ENCODE measurements at regions not wholly inside any gene's neighbourhood (a gene's known extent, or its start where the extent isn't known, plus 50 kb on each side); places are given as distances from the start of the nearest gene placed in this dataset.

DNA sequence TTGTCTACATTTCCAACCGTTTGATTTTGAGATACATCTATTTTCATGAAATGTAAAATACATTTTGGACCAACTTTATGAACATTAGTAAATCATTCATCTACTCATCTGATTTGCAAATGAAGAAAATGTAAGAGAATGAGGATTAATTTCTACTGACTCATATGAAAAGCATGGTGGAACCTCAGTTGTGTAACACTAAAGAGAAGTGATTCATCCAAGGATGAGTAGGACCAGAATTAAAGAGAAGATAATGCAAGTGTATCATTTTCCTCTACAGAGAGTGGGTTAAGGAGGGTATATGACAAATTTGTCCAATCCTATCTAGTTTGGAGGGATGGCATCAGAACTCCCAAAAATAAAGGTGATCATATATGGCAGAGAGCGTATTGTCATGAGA, 1967.6 kb downstream of the MRPL39 start:
- H3K27me3 ChIP-seq (ENCODE audit: control insufficient read depth, insufficient read depth) = no peaks in the 10 kb centered on the region
- ATAC-seq (no peak), DNase-seq (no peak)
- WGBS = 71% methylated on average over 2 of the region's 2 CpGs
- H3K4me1 ChIP-seq (ENCODE audit: control insufficient read depth, insufficient read depth, low read length) = no peaks in the 10 kb centered on the region
- intact Hi-C loops (cut with DNase I) = no loop called here
- H3K27ac ChIP-seq (ENCODE audit: low read length) = no peak overlapping the region
- H3K4me3 ChIP-seq (ENCODE audit: low read length) = no peak overlapping the region
- no peaks in the 10 kb centered on the region for H3K9me3 ChIP-seq (ENCODE audit: control insufficient read depth, low read length)

DNA sequence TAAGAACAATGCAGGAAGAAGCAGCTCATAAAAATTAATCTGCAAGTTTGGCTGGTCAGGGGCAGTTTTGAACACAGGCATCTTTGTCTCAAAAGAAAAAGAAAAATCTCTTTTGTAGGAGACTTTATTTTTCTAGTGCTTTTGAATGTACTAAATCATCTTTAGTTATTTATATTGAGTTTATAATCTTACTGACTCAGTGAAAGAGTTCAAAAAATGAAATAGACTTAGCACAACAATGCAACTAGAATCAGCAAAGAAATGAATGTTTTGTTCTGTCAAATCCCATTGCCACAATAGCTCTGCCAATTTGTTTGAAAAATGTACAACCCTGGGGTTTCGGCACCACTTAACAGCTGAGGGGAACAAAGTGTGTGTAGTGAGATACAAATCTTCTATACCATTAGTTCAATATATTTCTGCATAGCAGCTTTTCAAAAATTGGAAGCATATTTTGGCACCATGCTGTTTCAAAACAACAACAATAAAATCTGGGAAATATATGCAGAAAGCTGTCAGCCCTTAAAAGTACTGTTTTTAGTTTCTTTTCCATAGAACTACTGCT, 1969.1 kb downstream of the MRPL39 start:
- intact Hi-C loops (cut with DNase I) = no loop called here
- no peaks in the 10 kb centered on the region for H3K4me1 ChIP-seq (ENCODE audit: control insufficient read depth, insufficient read depth, low read length)
- DNase-seq (no peak), ATAC-seq (no peak)
- H3K27ac ChIP-seq (ENCODE audit: low read length) = no peak overlapping the region
- H3K4me3 ChIP-seq (ENCODE audit: low read length) = no peak overlapping the region
- H3K9me3 ChIP-seq (ENCODE audit: control insufficient read depth, low read length) = no peaks in the 10 kb centered on the region
- H3K27me3 ChIP-seq (ENCODE audit: control insufficient read depth, insufficient read depth) = no peaks in the 10 kb centered on the region
- 86% methylated on average over 1 of the region's 1 CpG for WGBS

DNA sequence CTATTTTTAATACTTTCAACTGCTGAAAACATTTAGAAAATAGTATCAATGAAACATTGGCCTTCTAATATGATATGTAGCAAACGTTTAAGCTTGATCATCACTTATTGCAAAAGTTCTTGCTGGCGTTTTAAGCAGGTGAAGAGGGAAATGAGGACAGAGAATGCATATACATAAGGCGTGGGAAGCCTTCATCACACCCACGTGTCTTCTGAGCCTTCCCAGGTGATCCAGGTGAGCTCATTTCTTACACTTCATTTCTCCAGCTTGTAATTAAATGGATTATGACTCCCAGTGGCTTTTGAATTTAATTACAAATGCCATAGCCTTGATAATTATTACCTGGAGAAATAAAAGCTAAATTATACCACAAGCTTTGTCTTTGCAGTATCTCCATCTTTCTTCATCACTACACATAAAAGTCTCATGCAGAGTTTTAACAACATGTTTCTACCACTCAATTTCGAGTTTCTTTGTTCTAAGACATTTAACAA, 1973.8 kb downstream of the MRPL39 start:
- WGBS = 55% methylated on average over 5 of the region's 5 CpGs
- H3K27ac ChIP-seq (ENCODE audit: low read length) = no peak overlapping the region
- DNase-seq = no peak
- no peak for ATAC-seq
- H3K9me3 ChIP-seq (ENCODE audit: control insufficient read depth, low read length) = no peaks in the 10 kb centered on the region
- no peaks in the 10 kb centered on the region for H3K4me1 ChIP-seq (ENCODE audit: control insufficient read depth, insufficient read depth, low read length)
- intact Hi-C loops (cut with DNase I) = no loop called here
- H3K4me3 ChIP-seq (ENCODE audit: low read length) = no peak overlapping the region
- H3K27me3 ChIP-seq (ENCODE audit: control insufficient read depth, insufficient read depth) = no peaks in the 10 kb centered on the region

DNA sequence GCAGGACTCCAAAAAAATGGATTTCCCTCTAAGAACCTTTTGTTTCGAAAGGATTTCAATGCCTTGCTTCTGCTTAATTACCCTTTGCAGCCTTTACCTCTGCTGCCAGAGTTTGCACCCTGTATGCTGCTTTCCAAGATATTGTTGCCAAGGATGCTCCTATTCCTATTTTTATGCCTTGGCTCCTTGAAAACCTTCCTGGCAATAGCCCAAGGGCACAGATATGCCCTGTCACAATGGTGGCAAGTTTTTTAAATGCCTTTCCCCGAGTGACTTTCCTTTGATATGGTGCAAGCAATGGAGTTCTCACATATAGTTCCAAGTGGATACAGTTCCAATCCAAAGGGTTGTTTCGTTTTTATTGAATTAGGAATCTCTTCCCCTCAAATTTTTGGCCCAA, 1983.0 kb downstream of the MRPL39 start:
- no peak overlapping the region for H3K4me3 ChIP-seq (ENCODE audit: low read length)
- WGBS = 42% methylated on average over 3 of the region's 3 CpGs
- intact Hi-C loops (cut with DNase I) = no loop called here
- no peaks in the 10 kb centered on the region for H3K9me3 ChIP-seq (ENCODE audit: control insufficient read depth, low read length)
- no peaks in the 10 kb centered on the region for H3K4me1 ChIP-seq (ENCODE audit: control insufficient read depth, insufficient read depth, low read length)
- ATAC-seq (peak; percentile 57 to 80), DNase-seq (no peak)
- no peak overlapping the region for H3K27ac ChIP-seq (ENCODE audit: low read length)
- no peaks in the 10 kb centered on the region for H3K27me3 ChIP-seq (ENCODE audit: control insufficient read depth, insufficient read depth)

DNA sequence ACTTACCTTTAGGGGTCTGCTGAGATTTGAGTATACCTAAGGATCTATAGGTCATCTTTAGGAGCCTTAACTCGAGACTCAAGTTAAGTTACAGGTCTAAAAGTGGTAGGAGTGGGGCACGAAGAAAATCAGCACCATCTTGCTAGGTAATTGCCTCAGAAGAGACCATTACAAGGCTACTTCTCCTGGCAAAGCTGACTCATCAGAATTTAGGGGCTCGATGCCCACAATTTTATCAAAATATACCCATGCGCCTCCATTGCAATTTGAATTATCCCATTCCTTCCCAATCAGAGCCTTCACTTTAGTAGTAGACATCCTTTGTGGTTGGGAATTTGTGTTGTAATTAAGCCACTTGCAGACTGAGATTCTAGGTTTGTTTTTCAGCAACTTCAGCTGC, 1994.3 kb downstream of the MRPL39 start:
- 59% methylated on average over 4 of the region's 4 CpGs for WGBS
- DNase-seq = no peak
- no peaks in the 10 kb centered on the region for H3K9me3 ChIP-seq (ENCODE audit: control insufficient read depth, low read length)
- no peaks in the 10 kb centered on the region for H3K27me3 ChIP-seq (ENCODE audit: control insufficient read depth, insufficient read depth)
- H3K4me1 ChIP-seq (ENCODE audit: control insufficient read depth, insufficient read depth, low read length) = no peaks in the 10 kb centered on the region
- no peak for ATAC-seq
- H3K4me3 ChIP-seq (ENCODE audit: low read length) = no peak overlapping the region
- no peak overlapping the region for H3K27ac ChIP-seq (ENCODE audit: low read length)
- intact Hi-C loops (cut with DNase I) = no loop called here

DNA sequence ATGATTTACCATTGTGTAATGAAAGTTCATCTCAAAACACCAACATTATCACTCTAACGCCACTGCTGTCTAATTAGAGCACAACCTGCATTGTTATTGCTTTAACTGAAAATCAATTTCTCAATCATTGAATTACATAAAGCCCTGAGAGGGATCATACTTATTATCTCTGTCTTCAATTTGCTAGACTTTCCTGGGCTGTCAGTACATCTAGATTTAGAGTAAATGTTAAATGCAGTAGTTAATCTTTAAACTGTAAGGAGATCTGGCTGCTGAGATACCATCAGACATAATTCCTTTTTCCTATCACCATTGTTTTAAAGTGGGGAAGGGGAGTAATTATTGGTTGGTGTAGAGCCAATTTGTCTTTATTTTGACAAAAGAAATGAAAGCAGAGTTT, 1995.1 kb downstream of the MRPL39 start:
- H3K27me3 ChIP-seq (ENCODE audit: control insufficient read depth, insufficient read depth) = no peaks in the 10 kb centered on the region
- intact Hi-C loops (cut with DNase I) = no loop called here
- no peaks in the 10 kb centered on the region for H3K4me1 ChIP-seq (ENCODE audit: control insufficient read depth, insufficient read depth, low read length)
- DNase-seq (no peak), ATAC-seq (no peak)
- WGBS = 83% methylated on average over 1 of the region's 1 CpG
- H3K4me3 ChIP-seq (ENCODE audit: low read length) = no peak overlapping the region
- no peak overlapping the region for H3K27ac ChIP-seq (ENCODE audit: low read length)
- no peaks in the 10 kb centered on the region for H3K9me3 ChIP-seq (ENCODE audit: control insufficient read depth, low read length)

DNA sequence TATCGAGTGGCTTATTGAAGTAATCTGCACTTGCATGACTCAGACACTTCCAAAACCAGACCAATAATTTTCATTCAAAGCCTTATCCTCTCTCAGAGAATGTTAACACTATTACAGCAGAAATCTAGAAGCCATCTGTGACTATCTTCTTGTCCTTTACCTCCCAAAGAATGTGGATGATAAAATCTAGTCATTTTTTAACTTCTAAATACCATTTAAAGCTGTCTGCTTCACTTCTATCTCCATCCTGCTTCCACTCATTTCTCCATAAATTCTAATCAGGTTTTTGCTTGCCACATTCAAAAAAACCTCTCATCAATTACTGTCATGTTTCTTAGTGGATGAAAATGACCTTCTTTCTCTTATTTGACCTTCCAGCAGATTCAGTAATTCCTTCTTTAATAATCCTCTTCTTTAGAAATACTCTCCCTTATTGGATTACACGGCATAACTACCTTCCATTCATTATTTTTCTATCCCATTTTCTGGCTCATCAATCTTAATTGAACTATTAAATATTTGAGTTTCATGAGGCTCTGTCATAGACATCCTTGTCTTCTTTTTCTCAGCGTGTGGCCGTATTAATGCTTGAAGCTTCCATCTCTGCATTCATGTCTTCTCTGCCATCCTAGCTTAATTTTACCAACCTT, 1999.4 kb downstream of the MRPL39 start:
- DNase-seq (no peak), ATAC-seq (no peak)
- Histone ChIP-seq H3K9me3 (ENCODE audit: control insufficient read depth, low read length) (no peaks in the 10 kb centered on the region), H3K4me3 (ENCODE audit: low read length) (no peak overlapping the region), H3K27ac (ENCODE audit: low read length) (no peak overlapping the region), H3K27me3 (ENCODE audit: control insufficient read depth, insufficient read depth) (no peaks in the 10 kb centered on the region), H3K4me1 (ENCODE audit: control insufficient read depth, insufficient read depth, low read length) (no peaks in the 10 kb centered on the region)
- intact Hi-C loops (cut with DNase I) = loop anchor here in 1 of 4 donors (10.0 kb wide), 1 partner anchor 57 kb away; no protein-coding TSS in a partner anchor
- WGBS = 67% methylated on average over 4 of the region's 4 CpGs

DNA sequence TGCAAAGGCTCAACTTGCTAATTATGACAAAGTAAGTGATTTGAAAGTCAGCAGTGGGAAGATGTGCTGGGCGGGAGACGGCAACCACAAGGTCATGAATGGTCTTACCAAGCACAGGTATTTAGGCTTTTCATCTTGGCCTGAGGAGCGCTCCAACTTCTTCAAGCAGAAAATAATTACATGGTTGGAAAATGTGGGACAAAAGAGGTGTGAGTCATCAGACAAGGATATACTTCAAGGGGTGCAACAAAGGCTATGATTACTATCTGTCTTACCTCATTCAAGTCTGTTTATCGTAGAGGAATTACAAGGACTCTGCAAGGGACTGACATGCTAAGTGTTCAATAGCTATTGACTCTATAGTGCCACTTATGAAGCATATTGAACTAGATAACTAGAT, 2005.7 kb downstream of the MRPL39 start:
- no peak overlapping the region for H3K27ac ChIP-seq (ENCODE audit: low read length)
- 93% methylated on average over 4 of the region's 4 CpGs for WGBS
- no peaks in the 10 kb centered on the region for H3K4me1 ChIP-seq (ENCODE audit: control insufficient read depth, insufficient read depth, low read length)
- H3K27me3 ChIP-seq (ENCODE audit: control insufficient read depth, insufficient read depth) = no peaks in the 10 kb centered on the region
- no peak for DNase-seq
- no peak for ATAC-seq
- intact Hi-C loops (cut with DNase I) = loop anchor here in 1 of 4 donors (10.0 kb wide), 1 partner anchor 63 kb away; no protein-coding TSS in a partner anchor
- no peak overlapping the region for H3K4me3 ChIP-seq (ENCODE audit: low read length)
- H3K9me3 ChIP-seq (ENCODE audit: control insufficient read depth, low read length) = no peaks in the 10 kb centered on the region

DNA sequence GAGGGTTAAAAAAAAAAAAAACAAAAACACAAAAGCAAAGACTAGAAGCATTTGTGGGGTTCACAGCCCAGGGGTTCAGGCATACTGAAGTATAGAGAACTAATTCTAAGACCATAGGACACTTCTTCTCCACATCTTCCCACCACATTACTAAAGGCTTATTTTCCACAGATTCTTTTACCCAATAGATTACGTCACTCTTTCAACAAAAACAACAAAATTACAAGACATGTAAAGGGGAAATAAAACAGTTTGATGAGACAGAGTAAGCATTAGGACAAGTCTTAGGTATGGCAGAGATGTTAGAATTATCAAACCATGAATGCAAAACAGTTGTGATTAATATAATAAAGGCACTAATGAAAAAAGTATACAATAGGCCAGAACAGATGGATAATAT, 2013.7 kb downstream of the MRPL39 start:
- H3K4me1 ChIP-seq (ENCODE audit: control insufficient read depth, insufficient read depth, low read length) = no peaks in the 10 kb centered on the region
- intact Hi-C loops (cut with DNase I) = no loop called here
- no peak for ATAC-seq

DNA sequence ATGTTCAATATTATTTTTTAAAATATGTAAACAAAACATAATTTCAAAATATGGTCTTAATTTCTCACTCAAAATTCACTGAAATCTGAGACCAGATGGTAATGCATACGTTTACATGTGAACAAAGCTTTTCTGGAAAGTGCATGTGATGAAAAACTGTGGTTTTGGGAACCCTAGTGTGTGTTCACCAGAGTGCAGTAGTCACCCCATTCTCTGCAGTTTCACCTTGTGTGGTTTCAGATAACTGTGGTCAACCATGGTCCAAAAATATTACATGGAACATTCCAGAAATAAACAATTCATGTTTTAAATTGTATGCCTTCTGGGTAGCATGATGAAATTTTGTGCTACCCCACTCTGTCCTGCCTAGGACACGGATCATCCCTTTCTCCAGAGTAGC, 2021.9 kb downstream of the MRPL39 start:
- no peak for ATAC-seq
- H3K27ac ChIP-seq (ENCODE audit: low read length) = no peak overlapping the region
- no peak overlapping the region for H3K4me3 ChIP-seq (ENCODE audit: low read length)
- DNase-seq = no peak
- no peaks in the 10 kb centered on the region for H3K4me1 ChIP-seq (ENCODE audit: control insufficient read depth, insufficient read depth, low read length)
- intact Hi-C loops (cut with DNase I) = no loop called here
- H3K27me3 ChIP-seq (ENCODE audit: control insufficient read depth, insufficient read depth) = no peaks in the 10 kb centered on the region
- WGBS = 65% methylated on average over 2 of the region's 2 CpGs
- H3K9me3 ChIP-seq (ENCODE audit: control insufficient read depth, low read length) = no peaks in the 10 kb centered on the region

More for the DNA sequence above, 2013.7 kb downstream of the MRPL39 start:
- no peaks in the 10 kb centered on the region for H3K9me3 ChIP-seq (ENCODE audit: control insufficient read depth, low read length)
- H3K4me3 ChIP-seq (ENCODE audit: low read length) = no peak overlapping the region
- 74% methylated on average over 1 of the region's 1 CpG for WGBS
- no peak for DNase-seq
- no peak overlapping the region for H3K27ac ChIP-seq (ENCODE audit: low read length)
- no peaks in the 10 kb centered on the region for H3K27me3 ChIP-seq (ENCODE audit: control insufficient read depth, insufficient read depth)

DNA sequence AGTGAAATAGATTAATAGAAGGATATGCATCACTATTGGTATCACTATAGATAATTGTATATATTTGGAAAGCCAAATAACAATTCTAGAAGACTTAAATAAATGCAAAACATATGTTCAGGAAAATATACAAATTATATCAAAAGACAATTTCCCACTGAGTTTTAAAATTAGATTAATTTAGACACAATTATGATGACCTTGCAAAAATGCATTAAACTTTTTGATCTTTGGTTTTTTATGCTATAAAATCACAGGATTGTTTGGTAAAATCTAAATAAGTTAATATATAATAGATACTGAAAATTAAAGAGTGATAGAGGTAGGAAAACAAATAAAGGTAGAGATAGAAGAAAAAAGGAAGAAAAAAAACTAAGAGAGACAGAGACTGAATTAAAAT, 2027.7 kb downstream of the MRPL39 start:
- intact Hi-C loops (cut with DNase I) = no loop called here

More for the DNA sequence above, 2027.7 kb downstream of the MRPL39 start:
- ATAC-seq (no peak), DNase-seq (no peak)
- Histone ChIP-seq H3K27me3 (ENCODE audit: control insufficient read depth, insufficient read depth) (no peaks in the 10 kb centered on the region), H3K27ac (ENCODE audit: low read length) (no peak overlapping the region), H3K4me3 (ENCODE audit: low read length) (no peak overlapping the region), H3K9me3 (ENCODE audit: control insufficient read depth, low read length) (no peaks in the 10 kb centered on the region), H3K4me1 (ENCODE audit: control insufficient read depth, insufficient read depth, low read length) (no peaks in the 10 kb centered on the region)
